Caco-2 (cell line): ENCODE measurements at regions not wholly inside any gene's neighbourhood (a gene's known extent, or its start where the extent isn't known, plus 50 kb on each side); places are given as distances from the start of the nearest gene placed in this dataset.

Experiments
- BruUV-seq: library from RNA; stranded (reverse); fragments of 400-500 nt; replicated peaks from 2 replicates; lab custom pipeline; 2021; lab: Mats Ljungman, UMichigan
- CTCF ChIA-PET: fragments of 300-600 bp; sonication (Branson Sonifier 250); formaldehyde crosslinking; loops from one replicate; lab custom pipeline; 2022; ENCODE audit warnings: antibody characterized with exemption; lab: Charles Lee
- POLR2A ChIA-PET: fragments of 300-600 bp; sonication (Branson Sonifier 250); formaldehyde crosslinking; loops from one replicate; lab custom pipeline; 2022; ENCODE audit warnings: antibody characterized with exemption; lab: Charles Lee
- DNase-seq, 2 experiments: peaks; one replicate each; pipeline versions ENCODE4 v3.0.0 to v3.0.0-alpha.2; 2020 to 2022
- H3K27me3 ChIP-seq: replicated peaks from 2 replicates; pipeline ENCODE4 v1.6.0; 2011; ENCODE audit warnings: low read length; ENCODE audit not compliant: control insufficient read depth, insufficient read depth
- H3K36me3 ChIP-seq: 2 replicates; pipeline ENCODE4 v1.5.1; 2011; ENCODE audit warnings: low read length; ENCODE audit not compliant: control insufficient read depth, insufficient read depth
- H3K4me1 ChIP-seq: fragments of 250-450 bp; sonication (Bioruptor Pico); 2 replicates; pipeline ENCODE4 v1.5.1; 2020; ENCODE audit warnings: mild to moderate bottlenecking
- H3K4me3 ChIP-seq: 2 replicates; pipeline ENCODE4 v1.5.1; 2011; ENCODE audit warnings: low read depth, mild to moderate bottlenecking, control low read depth, low read length
- H3K9me3 ChIP-seq: fragments of 250-450 bp; sonication (Bioruptor Pico); 2 replicates; pipeline ENCODE4 v1.5.1; 2020; ENCODE audit warnings: mild to moderate bottlenecking, moderate library complexity
- H3K27ac Mint-ChIP-seq: one replicate; pipeline ENCODE4 v1.8.0; 2022; ENCODE audit warnings: mixed read lengths; ENCODE audit not compliant: unreplicated experiment
- H3K27me3 Mint-ChIP-seq: one replicate; pipeline ENCODE4 v1.8.0; 2022; ENCODE audit warnings: mixed read lengths; ENCODE audit not compliant: insufficient read depth, unreplicated experiment
- H3K36me3 Mint-ChIP-seq: one replicate; pipeline ENCODE4 v1.8.0; 2022; ENCODE audit warnings: mild to moderate bottlenecking, mixed read lengths; ENCODE audit not compliant: insufficient read depth, unreplicated experiment
- H3K4me1 Mint-ChIP-seq: one replicate; pipeline ENCODE4 v1.8.0; 2022; ENCODE audit warnings: low read depth, mixed read lengths; ENCODE audit not compliant: unreplicated experiment
- H3K4me3 Mint-ChIP-seq: one replicate; pipeline ENCODE4 v1.8.0; 2022; ENCODE audit warnings: mild to moderate bottlenecking, moderate library complexity, mixed read lengths; ENCODE audit not compliant: unreplicated experiment
- H3K9me3 Mint-ChIP-seq: one replicate; pipeline ENCODE4 v1.8.0; 2022; ENCODE audit warnings: mixed read lengths; ENCODE audit not compliant: unreplicated experiment
- CTCF ChIP-seq, 2 experiments: fragments of 200-600 bp in 1 of 2; IDR thresholded peaks; 1 replicate in 1 of 2; 2 replicates in 1 of 2; pipeline versions ENCODE4 v1.5.1 to v1.8.0; 2011 to 2022; ENCODE audit warnings: antibody characterized with exemption in 1 of 2, control low read depth in 1 of 2, inconsistent platforms in 1 of 2, low read depth in 1 of 2, low read length in 1 of 2, mild to moderate bottlenecking in 1 of 2, moderate library complexity in 1 of 2; ENCODE audit not compliant: insufficient read depth in 1 of 2, severe bottlenecking in 1 of 2, unreplicated experiment in 1 of 2
- intact Hi-C: fragments of 100-400 bp; cut with micrococcal nuclease; formaldehyde crosslinking; loops from one replicate; pipeline ENCODE4 v1.10.0; 2022; ENCODE audit not compliant: unreplicated experiment

- intact Hi-C loops = no loop called here
- DNase-seq = no peak
- Mint-ChIP-seq H3K36me3 (no peaks in the 10 kb centered on the region), H3K4me3 (no peak overlapping the region), H3K4me1 (no peaks in the 10 kb centered on the region), H3K27ac (no peak overlapping the region), H3K9me3 (no peaks in the 10 kb centered on the region), H3K27me3 (no peaks in the 10 kb centered on the region)
- Histone ChIP-seq H3K27me3 (no peaks in the 10 kb centered on the region), H3K36me3 (no peaks in the 10 kb centered on the region), H3K4me3 (no peak overlapping the region), H3K4me1 (no peaks in the 10 kb centered on the region), H3K9me3 (no peaks in the 10 kb centered on the region)
- BruUV-seq = no TSS peak
- POLR2A ChIA-PET = no interaction called here
- CTCF ChIA-PET = no interaction called here
- TF ChIP-seq CTCF (IDR thresholded peaks at IDR 0.05; ENCODE audit: insufficient read depth in 1 of 2, low read depth in 1 of 2, low read length in 1 of 2, severe bottlenecking in 1 of 2, unreplicated experiment in 1 of 2) = no peak
Observed at GRCh38 chr14:25626986-25627385, 577.0 kb upstream of the STXBP6 start.

- no peaks in the 10 kb centered on the region for H3K4me1 ChIP-seq
- H3K9me3 ChIP-seq = no peaks in the 10 kb centered on the region
- H3K4me1 Mint-ChIP-seq = no peaks in the 10 kb centered on the region
- H3K9me3 Mint-ChIP-seq = peaks cover 11% of the 10 kb centered on the region
- H3K27ac Mint-ChIP-seq = no peak overlapping the region
- no peak overlapping the region for H3K4me3 ChIP-seq
- BruUV-seq = no TSS peak
- no peak for DNase-seq
- no peaks in the 10 kb centered on the region for H3K27me3 ChIP-seq
- POLR2A ChIA-PET = no interaction called here
- H3K36me3 Mint-ChIP-seq = no peaks in the 10 kb centered on the region
- no peak overlapping the region for H3K4me3 Mint-ChIP-seq
- H3K36me3 ChIP-seq = no peaks in the 10 kb centered on the region
- no peak for TF ChIP-seq CTCF (IDR thresholded peaks at IDR 0.05; ENCODE audit: insufficient read depth in 1 of 2, low read depth in 1 of 2, low read length in 1 of 2, severe bottlenecking in 1 of 2, unreplicated experiment in 1 of 2)
- intact Hi-C loops = no loop called here
- H3K27me3 Mint-ChIP-seq = no peaks in the 10 kb centered on the region
- CTCF ChIA-PET = no interaction called here
Observed at GRCh38 chr14:25622763-25623162, 572.8 kb upstream of the STXBP6 start.

- H3K36me3 Mint-ChIP-seq = no peaks in the 10 kb centered on the region
- H3K27me3 ChIP-seq = no peaks in the 10 kb centered on the region
Observed at GRCh38 chr14:25620515-25620914, 570.6 kb upstream of the STXBP6 start.

More at GRCh38 chr14:25620515-25620914, 570.6 kb upstream of the STXBP6 start:
- no peaks in the 10 kb centered on the region for H3K4me1 Mint-ChIP-seq
- no peak for DNase-seq
- intact Hi-C loops = no loop called here
- ChIA-PET POLR2A (no interaction called here), CTCF (no interaction called here)
- no peaks in the 10 kb centered on the region for H3K36me3 ChIP-seq
- no TSS peak for BruUV-seq
- peaks cover 21% of the 10 kb centered on the region for H3K9me3 Mint-ChIP-seq
- H3K4me1 ChIP-seq = no peaks in the 10 kb centered on the region
- H3K4me3 Mint-ChIP-seq = no peak overlapping the region
- no peaks in the 10 kb centered on the region for H3K9me3 ChIP-seq
- H3K27me3 Mint-ChIP-seq = no peaks in the 10 kb centered on the region
- H3K4me3 ChIP-seq = no peak overlapping the region
- no peak for TF ChIP-seq CTCF (IDR thresholded peaks at IDR 0.05; ENCODE audit: insufficient read depth in 1 of 2, low read depth in 1 of 2, low read length in 1 of 2, severe bottlenecking in 1 of 2, unreplicated experiment in 1 of 2)
- no peak overlapping the region for H3K27ac Mint-ChIP-seq
